Spinal cord (tissue), 9 donors: ENCODE measurements at regions not wholly inside any gene's neighbourhood (a gene's known extent, or its start where the extent isn't known, plus 50 kb on each side); places are given as distances from the start of the nearest gene placed in this dataset.

Experiments
- DNase-seq, 6 donors: peaks; one replicate each; pipeline versions ENCODE4 v3.0.0 to v3.0.0-alpha.2; 2013 to 2015; ENCODE audit warnings: low spot score in 6 of 6, low read depth in 4 of 6
- H3K27ac ChIP-seq: one replicate; pipeline ENCODE4 v1.5.1; 2013; ENCODE audit warnings: low read depth, low read length, control low read depth
- H3K27me3 ChIP-seq: one replicate; pipeline ENCODE4 v1.6.1; 2013; ENCODE audit warnings: low read length; ENCODE audit not compliant: control insufficient read depth, insufficient read depth
- H3K36me3 ChIP-seq: one replicate; pipeline ENCODE4 v1.6.1; 2013; ENCODE audit warnings: low read length; ENCODE audit not compliant: control insufficient read depth, insufficient read depth
- H3K4me1 ChIP-seq: one replicate; pipeline ENCODE4 v1.6.1; 2013; ENCODE audit warnings: low read length; ENCODE audit not compliant: control insufficient read depth, insufficient read depth
- H3K4me3 ChIP-seq: one replicate; pipeline ENCODE4 v1.5.1; 2013; ENCODE audit warnings: low read depth, low read length, control low read depth
- H3K9me3 ChIP-seq: one replicate; pipeline ENCODE4 v1.6.1; 2013; ENCODE audit warnings: low read length; ENCODE audit not compliant: control insufficient read depth, insufficient read depth
- WGBS: methylation state at CpG from one replicate; pipeline ENCODE4 v1.1.5; 2013; ENCODE audit warnings: missing lambda C conversion rate; ENCODE audit not compliant: insufficient coverage; 5-methylcytosine and 5-hydroxymethylcytosine counted together
- donor health status: healthy.

- peaks cover 2% of the 10 kb centered on the region for H3K9me3 ChIP-seq
- DNase-seq, result no peak
- no peak overlapping the region for H3K4me3 ChIP-seq
- no peaks in the 10 kb centered on the region for H3K27me3 ChIP-seq
- 100% methylated on average over 1 of the region's 1 CpG for WGBS
- no peak overlapping the region for H3K27ac ChIP-seq
- no peaks in the 10 kb centered on the region for H3K4me1 ChIP-seq
- H3K36me3 ChIP-seq, result no peaks in the 10 kb centered on the region
These were observed 447.9 kb downstream of the HAPSTR1 start for GRCh38 chr16:9539346-9539745.

- Histone ChIP-seq H3K36me3 (no peaks in the 10 kb centered on the region), H3K4me3 (no peak overlapping the region), H3K4me1 (no peaks in the 10 kb centered on the region), H3K9me3 (peaks cover 2% of the 10 kb centered on the region), H3K27ac (no peak overlapping the region), H3K27me3 (no peaks in the 10 kb centered on the region)
- WGBS, result no CpG with 5 or more reads among the region's 5 CpGs
- peak in 1 of 6 donors; percentile 25 for DNase-seq
These were observed 450.3 kb downstream of the HAPSTR1 start for GRCh38 chr16:9541723-9542122.

- no peaks in the 10 kb centered on the region for H3K36me3 ChIP-seq
- no peak for DNase-seq
- WGBS, result no CpG with 5 or more reads among the region's 8 CpGs
- H3K4me1 ChIP-seq, result no peaks in the 10 kb centered on the region
- no peaks in the 10 kb centered on the region for H3K27me3 ChIP-seq
- no peak overlapping the region for H3K27ac ChIP-seq
- no peak overlapping the region for H3K4me3 ChIP-seq
- H3K9me3 ChIP-seq, result peaks cover 2% of the 10 kb centered on the region
These were observed 450.8 kb downstream of the HAPSTR1 start for GRCh38 chr16:9542165-9542755.

GRCh38 chr16:9545522-9546437 is 454.3 kb downstream of the HAPSTR1 start:
- no peaks in the 10 kb centered on the region for H3K36me3 ChIP-seq
- H3K4me1 ChIP-seq, result no peaks in the 10 kb centered on the region
- no peaks in the 10 kb centered on the region for H3K9me3 ChIP-seq
- no peak overlapping the region for H3K4me3 ChIP-seq
- H3K27me3 ChIP-seq, result no peaks in the 10 kb centered on the region
- no CpG with 5 or more reads among the region's 7 CpGs for WGBS
- no peak for DNase-seq
- H3K27ac ChIP-seq, result no peak overlapping the region

GRCh38 chr16:9546438-9546786 is 455.0 kb downstream of the HAPSTR1 start:
- WGBS, result 90% methylated on average over 2 of the region's 2 CpGs
- Histone ChIP-seq H3K4me1 (no peaks in the 10 kb centered on the region), H3K4me3 (no peak overlapping the region), H3K27ac (no peak overlapping the region), H3K27me3 (no peaks in the 10 kb centered on the region), H3K36me3 (no peaks in the 10 kb centered on the region), H3K9me3 (no peaks in the 10 kb centered on the region)
- no peak for DNase-seq

GRCh38 chr16:9549487-9549886 is 458.0 kb downstream of the HAPSTR1 start:
- Histone ChIP-seq H3K27me3 (no peaks in the 10 kb centered on the region), H3K9me3 (no peaks in the 10 kb centered on the region), H3K36me3 (no peaks in the 10 kb centered on the region), H3K4me1 (no peaks in the 10 kb centered on the region), H3K4me3 (no peak overlapping the region), H3K27ac (no peak overlapping the region)
- no peak for DNase-seq
- 100% methylated on average over 2 of the region's 5 CpGs for WGBS

GRCh38 chr16:9555051-9555450 is 463.6 kb downstream of the HAPSTR1 start:
- Histone ChIP-seq H3K36me3 (no peaks in the 10 kb centered on the region), H3K27ac (no peak overlapping the region), H3K4me1 (no peaks in the 10 kb centered on the region), H3K4me3 (no peak overlapping the region), H3K27me3 (no peaks in the 10 kb centered on the region), H3K9me3 (no peaks in the 10 kb centered on the region)
- WGBS, result 100% methylated on average over 1 of the region's 3 CpGs
- no peak for DNase-seq

GRCh38 chr16:9556949-9557665 is 465.7 kb downstream of the HAPSTR1 start:
- Histone ChIP-seq H3K27ac (no peak overlapping the region), H3K4me1 (no peaks in the 10 kb centered on the region), H3K4me3 (no peak overlapping the region), H3K36me3 (no peaks in the 10 kb centered on the region), H3K27me3 (no peaks in the 10 kb centered on the region), H3K9me3 (no peaks in the 10 kb centered on the region)
- DNase-seq, result peak in 1 of 6 donors; percentile 19
- WGBS, result 76% methylated on average over 2 of the region's 7 CpGs

- no peak overlapping the region for H3K27ac ChIP-seq
- H3K4me1 ChIP-seq, result no peaks in the 10 kb centered on the region
- DNase-seq, result no peak
- H3K27me3 ChIP-seq, result no peaks in the 10 kb centered on the region
- 92% methylated on average over 3 of the region's 3 CpGs for WGBS
- H3K4me3 ChIP-seq, result no peak overlapping the region
- H3K36me3 ChIP-seq, result no peaks in the 10 kb centered on the region
- H3K9me3 ChIP-seq, result no peaks in the 10 kb centered on the region
These were observed 466.3 kb downstream of the HAPSTR1 start for GRCh38 chr16:9557713-9558112.
